H9 (cell line): ENCODE measurements at regions not wholly inside any gene's neighbourhood (a gene's known extent, or its start where the extent isn't known, plus 50 kb on each side); places are given as distances from the start of the nearest gene placed in this dataset.

Experiments used
- DNase-seq: peaks from one replicate; pipeline ENCODE4 v3.0.0-alpha.2; 2017
- H2AFZ ChIP-seq: one replicate; pipeline ENCODE4 v1.6.1; 2013; ENCODE audit warnings: mild to moderate bottlenecking, low read length, control low read depth, moderate library complexity
- H2AK5ac ChIP-seq: 2 replicates; pipeline ENCODE4 v1.6.1; 2013; ENCODE audit warnings: low read length, control low read depth, mixed read lengths; ENCODE audit not compliant: insufficient read length
- H2BK120ac ChIP-seq: one replicate; pipeline ENCODE4 v1.6.1; 2013; ENCODE audit warnings: low read depth, mild to moderate bottlenecking, low read length, control low read depth, inconsistent platforms; ENCODE audit not compliant: poor library complexity, severe bottlenecking
- H2BK12ac ChIP-seq: 2 replicates; pipeline ENCODE4 v1.6.1; 2013; ENCODE audit warnings: low read length, control low read depth, mixed read lengths, low read depth; ENCODE audit not compliant: insufficient read length
- H2BK15ac ChIP-seq: 2 replicates; pipeline ENCODE4 v1.6.1; 2013; ENCODE audit warnings: low read depth, low read length, control low read depth
- H2BK20ac ChIP-seq: one replicate; pipeline ENCODE4 v1.6.1; 2013; ENCODE audit warnings: low read depth, mild to moderate bottlenecking, low read length, control low read depth, inconsistent platforms; ENCODE audit not compliant: poor library complexity, severe bottlenecking
- H2BK5ac ChIP-seq: 2 replicates; pipeline ENCODE4 v1.6.1; 2013; ENCODE audit warnings: low read length, control low read depth, mixed read lengths; ENCODE audit not compliant: insufficient read length
- H3K14ac ChIP-seq: 2 replicates; pipeline ENCODE4 v1.6.1; 2013; ENCODE audit warnings: low read length, control low read depth; ENCODE audit not compliant: insufficient read depth
- H3K18ac ChIP-seq: 2 replicates; pipeline ENCODE4 v1.6.1; 2013; ENCODE audit warnings: low read depth, mild to moderate bottlenecking, mixed read lengths, low read length, control low read depth; ENCODE audit not compliant: insufficient read length
- H3K23ac ChIP-seq: 2 replicates; pipeline ENCODE4 v1.6.1; 2013; ENCODE audit warnings: low read length, control low read depth, mixed read lengths, low read depth; ENCODE audit not compliant: insufficient read length
- H3K23me2 ChIP-seq: 2 replicates; pipeline ENCODE4 v1.6.1; 2013; ENCODE audit warnings: low read depth, mild to moderate bottlenecking, mixed read lengths, low read length, control low read depth; ENCODE audit not compliant: insufficient read length, poor library complexity, severe bottlenecking
- H3K27ac ChIP-seq: 2 replicates; pipeline ENCODE4 v1.5.1; 2013; ENCODE audit warnings: low read length, control low read depth, mixed read lengths, low read depth; ENCODE audit not compliant: insufficient read length
- H3K27me3 ChIP-seq: 2 replicates; pipeline ENCODE4 v1.6.1; 2013; ENCODE audit warnings: low read length, control low read depth, inconsistent platforms; ENCODE audit not compliant: insufficient read depth
- H3K4ac ChIP-seq: 2 replicates; pipeline ENCODE4 v1.6.1; 2013; ENCODE audit warnings: low read depth, mild to moderate bottlenecking, control low read depth, inconsistent platforms, low read length, moderate library complexity
- H3K4me1 ChIP-seq: 2 replicates; pipeline ENCODE4 v1.6.1; 2013; ENCODE audit warnings: low read length, control low read depth, inconsistent platforms; ENCODE audit not compliant: insufficient read depth
- H3K4me2 ChIP-seq: 2 replicates; pipeline ENCODE4 v1.6.1; 2013; ENCODE audit warnings: low read length, control low read depth, mixed read lengths; ENCODE audit not compliant: insufficient read length, insufficient read depth
- H3K56ac ChIP-seq: 2 replicates; pipeline ENCODE4 v1.6.1; 2013; ENCODE audit warnings: low read depth, mild to moderate bottlenecking, mixed read lengths, low read length, control low read depth; ENCODE audit not compliant: insufficient read length
- H3K79me1 ChIP-seq: 2 replicates; pipeline ENCODE4 v1.6.1; 2013; ENCODE audit warnings: low read depth, mild to moderate bottlenecking, moderate library complexity, low read length, control low read depth, inconsistent platforms; ENCODE audit not compliant: insufficient read depth, poor library complexity, severe bottlenecking
- H3K79me2 ChIP-seq: 2 replicates; pipeline ENCODE4 v1.6.1; 2013; ENCODE audit warnings: low read length, control low read depth, inconsistent platforms; ENCODE audit not compliant: insufficient read depth
- H3K9ac ChIP-seq: 2 replicates; pipeline ENCODE4 v1.6.1; 2013; ENCODE audit warnings: low read length, control low read depth, mixed read lengths; ENCODE audit not compliant: insufficient read length; ENCODE audit errors: extremely low read depth
- H3K9me3 ChIP-seq: one replicate; pipeline ENCODE4 v1.6.1; 2013; ENCODE audit warnings: low read depth, low read length, inconsistent platforms; ENCODE audit not compliant: control insufficient read depth
- H3T11ph ChIP-seq: one replicate; pipeline ENCODE4 v1.6.1; 2013; ENCODE audit warnings: mild to moderate bottlenecking, low read length, control low read depth, inconsistent platforms
- H4K20me1 ChIP-seq: one replicate; pipeline ENCODE4 v1.6.1; 2013; ENCODE audit not compliant: control insufficient read depth, insufficient read length, insufficient read depth
- H4K5ac ChIP-seq: 2 replicates; pipeline ENCODE4 v1.6.1; 2013; ENCODE audit warnings: low read depth, mild to moderate bottlenecking, mixed read lengths, low read length, control low read depth; ENCODE audit not compliant: insufficient read length
- H4K8ac ChIP-seq: replicated peaks from 2 replicates; pipeline ENCODE4 v1.6.1; 2013; ENCODE audit warnings: low read length, control low read depth, mixed read lengths, low read depth; ENCODE audit not compliant: insufficient read length
- H4K91ac ChIP-seq: 2 replicates; pipeline ENCODE4 v1.6.1; 2013; ENCODE audit warnings: low read depth, mild to moderate bottlenecking, moderate library complexity, mixed read lengths, low read length, control low read depth; ENCODE audit not compliant: insufficient read length
- H3K27ac Mint-ChIP-seq, 3 experiments: 2 replicates in 2 of 3; 3 replicates in 1 of 3; pipeline ENCODE4 v1.8.0; 2020 to 2021; ENCODE audit warnings: mixed read lengths in 3 of 3, mild to moderate bottlenecking in 1 of 3, moderate library complexity in 1 of 3
- H3K27me3 Mint-ChIP-seq: 2 replicates; pipeline ENCODE4 v1.8.0; 2021; ENCODE audit warnings: low read depth, mild to moderate bottlenecking, moderate library complexity, mixed read lengths
- H3K36me3 Mint-ChIP-seq, 3 experiments: 2 replicates in 2 of 3; 3 replicates in 1 of 3; pipeline ENCODE4 v1.8.0; 2020 to 2021; ENCODE audit warnings: low read depth in 3 of 3, mixed read lengths in 3 of 3; ENCODE audit not compliant: insufficient read depth in 1 of 3
- H3K4me1 Mint-ChIP-seq, 2 experiments: 2 replicates each; pipeline ENCODE4 v1.8.0; 2020; ENCODE audit warnings: mixed read lengths in 2 of 2
- H3K4me3 Mint-ChIP-seq, 2 experiments: 2 replicates in 1 of 2; 3 replicates in 1 of 2; pipeline ENCODE4 v1.8.0; 2020 to 2021; ENCODE audit warnings: mild to moderate bottlenecking in 2 of 2, mixed read lengths in 2 of 2, moderate library complexity in 1 of 2
- H3K9me3 Mint-ChIP-seq, 2 experiments: 2 replicates in 1 of 2; 3 replicates in 1 of 2; pipeline ENCODE4 v1.8.0; 2020; ENCODE audit warnings: mild to moderate bottlenecking in 2 of 2, mixed read lengths in 2 of 2, moderate library complexity in 1 of 2
- CTCF ChIP-seq: fragments of 200-600 bp; sonication (generic); conservative IDR thresholded peaks from 3 replicates; pipeline ENCODE4 v1.8.0; 2021; ENCODE audit warnings: antibody characterized with exemption, mild to moderate bottlenecking
- WGBS: extraction: QIAGEN DNeasy Blood & Tissue Kit; methylation state at CpG from one replicate; pipeline ENCODE4 v1.1.7; 2013; ENCODE audit warnings: missing lambda C conversion rate, low lambda C conversion rate, mixed read lengths; ENCODE audit not compliant: insufficient read length; ENCODE audit errors: extremely low coverage; 5-methylcytosine and 5-hydroxymethylcytosine counted together

DNA sequence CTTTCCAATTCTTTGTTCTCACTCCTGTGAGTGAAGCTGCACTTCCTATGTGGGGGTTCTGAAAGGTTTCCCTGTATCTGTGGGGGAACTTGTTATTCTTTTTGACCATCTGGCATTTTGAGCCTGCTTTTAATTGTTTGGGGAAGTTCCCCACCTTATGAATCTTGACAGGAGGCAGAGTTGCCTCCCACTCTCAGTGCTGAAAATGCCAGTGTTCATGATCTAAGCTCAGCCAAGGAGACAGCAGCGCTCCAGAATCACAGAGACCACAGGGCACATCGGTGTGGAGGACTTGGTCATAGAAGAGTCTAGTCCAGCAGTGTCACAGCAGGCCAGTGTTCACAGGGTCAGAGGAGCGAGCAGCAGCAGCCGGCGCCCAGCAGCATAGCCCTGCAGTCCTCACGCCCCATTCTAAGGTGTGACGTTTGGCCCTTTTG lies 63.8 kb upstream of the PRDX6 start:
- Histone ChIP-seq H4K5ac (no peak overlapping the region), H2AFZ (no peak overlapping the region), H2BK12ac (no peak overlapping the region)

More for the DNA sequence above, 63.8 kb upstream of the PRDX6 start:
- Histone ChIP-seq H2BK5ac (no peak overlapping the region), H3K4me2 (no peak overlapping the region), H3K56ac (no peak overlapping the region), H4K20me1 (no peaks in the 10 kb centered on the region), H3K23me2 (no peaks in the 10 kb centered on the region), H3K27ac (no peak overlapping the region), H3K23ac (no peak overlapping the region), H2BK120ac (no peak overlapping the region), H3K18ac (no peak overlapping the region), H3K9ac (no peak overlapping the region), H2BK20ac (no peak overlapping the region), H2AK5ac (no peak overlapping the region), H2BK15ac (no peak overlapping the region), H4K91ac (no peak overlapping the region), H3K14ac (no peak overlapping the region; the same call in 1 of the 2 replicates), H3K79me1 (no peaks in the 10 kb centered on the region), H3K79me2 (no peaks in the 10 kb centered on the region), H3K27me3 (no peaks in the 10 kb centered on the region), H3T11ph (no peak overlapping the region), H4K8ac (no peak overlapping the region), H3K4ac (no peak overlapping the region), H3K4me1 (no peaks in the 10 kb centered on the region), H3K9me3 (no peaks in the 10 kb centered on the region)
- TF ChIP-seq CTCF, result no peak
- no peak for DNase-seq
- H3K4me1 Mint-ChIP-seq, result peaks cover 0 to 2% of the 10 kb centered on the region in 2 experiments; a peak in 1 of 4 replicates
- H3K4me3 Mint-ChIP-seq, result no peak overlapping the region
- no CpG with 5 or more reads among the region's 7 CpGs for WGBS
- H3K27me3 Mint-ChIP-seq, result no peaks in the 10 kb centered on the region
- H3K27ac Mint-ChIP-seq, result 0 out of 7 replicates have a peak overlapping the region, but pooled peaks of 1 of the 3 experiments have one; percentile 20
- H3K9me3 Mint-ChIP-seq, result no peaks in the 10 kb centered on the region
- H3K36me3 Mint-ChIP-seq, result peaks cover 0 to 12% (median 2%) of the 10 kb centered on the region in 3 experiments; a peak in 3 of 7 replicates
